HG02981 (cell line): ENCODE measurements at regions not wholly inside any gene's neighbourhood (a gene's known extent, or its start where the extent isn't known, plus 50 kb on each side); places are given as distances from the start of the nearest gene placed in this dataset.
"Not testable (repeated sequence)": the region's sequence is repeated elsewhere in the genome, so short reads cannot be mapped to it uniquely, and the experiment has no call there.

Experiments
- ATAC-seq: cut with Tn5 transposase; IDR thresholded peaks from one replicate; pipeline ENCODE4 v1.9.1; 2021; ENCODE audit warnings: mild to moderate bottlenecking, moderate library complexity; ENCODE audit not compliant: unreplicated experiment

- no peak for ATAC-seq
Observed at GRCh38 chrX:109184506-109185139, 297.3 kb downstream of the GUCY2F start.

GRCh38 chrX:109172091-109172602 lies 309.7 kb downstream of the GUCY2F start:
- no peak for ATAC-seq

GRCh38 chrX:109155161-109155560 lies 326.7 kb downstream of the GUCY2F start:
- ATAC-seq: no peak

- not testable (repeated sequence) for ATAC-seq
Observed at GRCh38 chrX:109144173-109144572, 337.7 kb downstream of the GUCY2F start.

- ATAC-seq: no peak
Observed at GRCh38 chrX:109140463-109140862, 341.4 kb downstream of the GUCY2F start.

GRCh38 chrX:109134777-109135176 lies 347.1 kb downstream of the GUCY2F start:
- no peak for ATAC-seq

- no peak for ATAC-seq
Observed at GRCh38 chrX:109125304-109125703, 356.6 kb downstream of the GUCY2F start.

GRCh38 chrX:109089359-109089758 lies 353.0 kb upstream of the IRS4 start:
- no peak for ATAC-seq

- no peak for ATAC-seq
Observed at GRCh38 chrX:109077788-109078187, 341.4 kb upstream of the IRS4 start.

- not testable (repeated sequence) for ATAC-seq
Observed at GRCh38 chrX:109054181-109054581, 317.8 kb upstream of the IRS4 start.

- no peak for ATAC-seq
Observed at GRCh38 chrX:109049903-109050302, 313.5 kb upstream of the IRS4 start.

- no peak for ATAC-seq
Observed at GRCh38 chrX:109049416-109049815, 313.1 kb upstream of the IRS4 start.

GRCh38 chrX:109040057-109040456 lies 303.7 kb upstream of the IRS4 start:
- no peak for ATAC-seq

GRCh38 chrX:109036624-109037023 lies 300.3 kb upstream of the IRS4 start:
- peak; percentile 98 for ATAC-seq

- ATAC-seq: no peak
Observed at GRCh38 chrX:108993909-108994308, 257.5 kb upstream of the IRS4 start.

GRCh38 chrX:108972899-108973298 lies 236.5 kb upstream of the IRS4 start:
- ATAC-seq: not testable (repeated sequence)

- ATAC-seq: no peak
Observed at GRCh38 chrX:108947205-108947604, 210.8 kb upstream of the IRS4 start.

- ATAC-seq: no peak
Observed at GRCh38 chrX:108946531-108946930, 210.2 kb upstream of the IRS4 start.

- peak; percentile 77 for ATAC-seq
Observed at GRCh38 chrX:108945883-108946523, 209.6 kb upstream of the IRS4 start.

GRCh38 chrX:108914791-108915190 lies 178.4 kb upstream of the IRS4 start:
- ATAC-seq: no peak

- ATAC-seq: not testable (repeated sequence)
Observed at GRCh38 chrX:108903831-108904230, 167.5 kb upstream of the IRS4 start.

GRCh38 chrX:108900333-108900732 lies 164.0 kb upstream of the IRS4 start:
- ATAC-seq: no peak
